ENCODE measurements at regions not wholly inside any gene's neighbourhood (a gene's known extent, or its start where the extent isn't known, plus 50 kb on each side); places are given as distances from the start of the nearest gene placed in this dataset.
A peak's percentile ranks its signal among the peaks of the same experiment; 100 is the strongest.

DNA sequence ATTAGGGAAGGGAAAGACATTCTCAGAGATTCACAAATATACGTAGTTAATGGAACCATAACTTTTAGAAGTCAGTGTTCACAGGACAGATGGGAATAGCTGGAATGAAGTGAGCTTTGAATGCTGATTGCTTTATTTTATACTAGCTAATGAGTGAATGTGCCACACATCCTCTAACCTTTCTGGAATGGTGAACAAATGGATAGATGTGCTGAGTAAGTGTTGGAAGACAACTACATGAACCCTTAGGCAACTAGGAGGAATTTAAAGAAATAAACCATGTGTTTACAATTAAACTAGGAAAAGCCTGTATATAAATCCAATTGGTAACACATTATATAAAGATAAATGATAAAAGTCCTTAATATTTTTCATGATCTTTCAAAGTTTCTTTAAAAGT is 91.6 kb upstream of the LIMCH1 start:
- H3K27me3 Mint-ChIP-seq (ENCODE audit: low read depth) = no peaks in the 10 kb centered on the region
- peaks cover 15% of the 10 kb centered on the region for H3K4me1 Mint-ChIP-seq
- H3K4me3 Mint-ChIP-seq = no peak overlapping the region
- peaks cover 2% of the 10 kb centered on the region for H3K36me3 Mint-ChIP-seq (ENCODE audit: low read depth)
- DNase-seq (ENCODE audit: low read depth, low spot score) = no peak
- TF ChIP-seq, protein P1, sequence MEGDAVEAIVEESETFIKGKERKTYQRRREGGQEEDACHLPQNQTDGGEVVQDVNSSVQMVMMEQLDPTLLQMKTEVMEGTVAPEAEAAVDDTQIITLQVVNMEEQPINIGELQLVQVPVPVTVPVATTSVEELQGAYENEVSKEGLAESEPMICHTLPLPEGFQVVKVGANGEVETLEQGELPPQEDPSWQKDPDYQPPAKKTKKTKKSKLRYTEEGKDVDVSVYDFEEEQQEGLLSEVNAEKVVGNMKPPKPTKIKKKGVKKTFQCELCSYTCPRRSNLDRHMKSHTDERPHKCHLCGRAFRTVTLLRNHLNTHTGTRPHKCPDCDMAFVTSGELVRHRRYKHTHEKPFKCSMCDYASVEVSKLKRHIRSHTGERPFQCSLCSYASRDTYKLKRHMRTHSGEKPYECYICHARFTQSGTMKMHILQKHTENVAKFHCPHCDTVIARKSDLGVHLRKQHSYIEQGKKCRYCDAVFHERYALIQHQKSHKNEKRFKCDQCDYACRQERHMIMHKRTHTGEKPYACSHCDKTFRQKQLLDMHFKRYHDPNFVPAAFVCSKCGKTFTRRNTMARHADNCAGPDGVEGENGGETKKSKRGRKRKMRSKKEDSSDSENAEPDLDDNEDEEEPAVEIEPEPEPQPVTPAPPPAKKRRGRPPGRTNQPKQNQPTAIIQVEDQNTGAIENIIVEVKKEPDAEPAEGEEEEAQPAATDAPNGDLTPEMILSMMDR (conservative IDR thresholded peaks at IDR 0.05) = no peak
- H3K9me3 Mint-ChIP-seq = no peaks in the 10 kb centered on the region
- H3K27ac Mint-ChIP-seq (ENCODE audit: unreplicated experiment) = no peak overlapping the region

DNA sequence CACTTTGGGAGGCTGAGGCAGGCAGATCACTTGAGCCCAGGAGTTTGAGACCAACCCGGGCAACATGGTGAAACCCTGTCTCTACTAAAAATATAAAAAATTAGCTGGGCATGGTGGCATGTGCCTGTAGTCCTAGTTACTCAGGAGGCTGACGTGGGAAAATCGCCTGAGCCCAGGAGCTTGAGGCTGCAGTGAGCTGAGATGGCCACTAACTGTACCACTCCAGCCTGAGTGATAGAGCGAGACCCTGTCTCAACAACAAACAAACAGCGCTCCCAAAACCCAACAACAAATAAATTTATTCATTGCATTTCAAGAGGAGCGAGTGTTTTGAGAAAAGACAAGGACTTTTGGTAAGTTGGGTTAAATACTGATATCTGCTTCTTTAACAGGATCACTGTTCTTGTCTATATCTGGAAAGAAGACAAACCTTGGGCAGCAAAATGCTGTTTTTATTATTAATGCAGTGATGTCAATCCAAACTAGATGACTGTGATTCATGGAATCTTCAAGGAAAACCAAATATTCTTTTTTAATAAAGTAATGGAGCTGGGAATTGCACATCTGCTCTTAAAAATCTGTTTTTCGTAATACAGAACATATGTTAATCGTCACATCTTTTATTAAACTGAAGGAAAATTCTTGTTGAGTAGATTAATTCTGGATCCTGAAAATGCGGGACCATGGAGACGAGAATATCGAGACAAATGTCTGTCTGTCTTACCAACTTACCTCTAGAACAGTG is 90.8 kb upstream of the LIMCH1 start:
- Mint-ChIP-seq H3K36me3 (ENCODE audit: low read depth) (peaks cover 2% of the 10 kb centered on the region), H3K4me3 (no peak overlapping the region), H3K27me3 (ENCODE audit: low read depth) (no peaks in the 10 kb centered on the region), H3K9me3 (no peaks in the 10 kb centered on the region), H3K4me1 (peaks cover 15% of the 10 kb centered on the region), H3K27ac (ENCODE audit: unreplicated experiment) (no peak overlapping the region)
- DNase-seq (ENCODE audit: low read depth, low spot score) = no peak
- TF ChIP-seq, protein P1 (conservative IDR thresholded peaks at IDR 0.05) = no peak

DNA sequence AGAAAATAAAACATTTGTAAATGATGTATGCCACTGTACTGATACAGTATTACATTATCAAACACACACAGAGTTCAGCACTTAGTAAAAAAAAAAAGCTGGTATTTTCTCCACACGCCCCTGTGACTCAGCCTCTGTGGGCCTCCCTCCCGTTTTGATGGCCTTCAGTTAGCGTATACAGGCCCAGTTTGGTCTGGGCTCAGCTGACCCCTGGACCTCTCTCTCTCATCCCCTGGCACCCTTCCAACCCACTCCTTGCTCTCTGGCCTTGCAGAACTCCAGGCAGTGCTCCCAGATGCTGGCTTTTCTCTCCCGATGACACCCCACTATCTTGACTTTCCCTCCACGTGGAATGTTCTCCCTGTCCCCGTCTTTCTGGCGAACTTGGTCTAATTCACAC is 89.0 kb upstream of the LIMCH1 start:
- Mint-ChIP-seq H3K27ac (ENCODE audit: unreplicated experiment) (no peak overlapping the region), H3K27me3 (ENCODE audit: low read depth) (no peaks in the 10 kb centered on the region), H3K4me3 (no peak overlapping the region), H3K4me1 (peaks cover 10% of the 10 kb centered on the region), H3K36me3 (ENCODE audit: low read depth) (peaks cover 2% of the 10 kb centered on the region), H3K9me3 (no peaks in the 10 kb centered on the region)
- no peak for DNase-seq (ENCODE audit: low read depth, low spot score)
- TF ChIP-seq, protein P1 (conservative IDR thresholded peaks at IDR 0.05) = no peak

DNA sequence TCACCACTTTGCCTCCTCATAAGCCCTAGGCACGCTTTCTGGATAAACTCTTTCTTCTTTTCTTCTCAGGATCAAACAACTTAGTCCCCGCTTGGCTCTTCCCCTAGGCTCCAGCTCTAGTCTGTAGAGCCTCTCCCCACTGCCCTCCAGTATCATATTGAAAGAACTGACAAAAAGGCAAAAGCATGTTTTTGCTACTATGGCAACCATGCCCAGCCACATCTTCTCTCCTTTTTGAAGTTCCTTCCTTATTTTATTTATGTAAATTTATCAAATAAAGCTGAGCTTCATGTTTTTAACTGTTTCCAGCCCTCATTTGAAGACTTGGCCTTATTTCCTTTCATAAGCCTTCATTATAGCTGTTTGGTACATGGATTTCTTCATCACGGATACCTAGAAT is 86.0 kb upstream of the LIMCH1 start:
- DNase-seq (ENCODE audit: low read depth, low spot score) = no peak
- H3K36me3 Mint-ChIP-seq (ENCODE audit: low read depth) = peaks cover 2% of the 10 kb centered on the region
- H3K9me3 Mint-ChIP-seq = no peaks in the 10 kb centered on the region
- no peak overlapping the region for H3K4me3 Mint-ChIP-seq
- H3K27me3 Mint-ChIP-seq (ENCODE audit: low read depth) = peaks cover 3% of the 10 kb centered on the region
- no peak overlapping the region for H3K27ac Mint-ChIP-seq (ENCODE audit: unreplicated experiment)
- H3K4me1 Mint-ChIP-seq = peaks cover 34% of the 10 kb centered on the region
- TF ChIP-seq, protein P1 (conservative IDR thresholded peaks at IDR 0.05) = no peak

DNA sequence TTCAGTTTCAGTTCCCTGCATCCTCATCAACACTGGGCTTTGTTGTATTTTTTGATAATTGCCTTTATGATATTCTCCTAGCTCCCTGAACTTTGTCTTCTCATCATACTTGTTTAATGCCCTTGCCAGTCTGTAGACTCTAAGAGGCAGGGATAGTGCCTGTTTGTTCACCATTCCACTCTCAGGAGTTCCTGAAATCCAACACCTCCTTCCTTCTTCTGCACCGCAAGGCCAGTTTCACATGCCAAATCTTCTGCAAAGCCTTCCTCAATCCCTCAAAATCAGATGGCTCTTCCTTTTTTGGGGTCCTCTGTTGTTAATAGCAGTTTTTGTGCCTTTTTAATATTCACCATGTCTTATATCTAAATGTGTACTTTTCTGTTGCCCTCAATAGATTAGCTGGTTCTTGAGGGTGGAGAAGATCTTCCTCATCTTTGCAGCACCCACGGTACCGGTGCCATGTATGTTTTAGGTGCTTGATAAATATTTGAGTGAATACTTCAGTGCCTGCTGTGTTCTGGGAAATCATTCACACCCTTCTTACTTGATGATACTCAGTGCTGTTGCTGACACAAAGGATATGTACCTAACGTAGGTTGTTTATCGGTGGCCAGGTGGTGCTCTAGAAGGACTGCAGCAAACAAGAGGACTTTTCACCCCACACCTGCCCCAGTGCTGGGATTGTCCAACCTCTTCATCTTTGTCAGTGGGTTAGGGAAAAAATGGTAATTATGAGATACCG is 85.3 kb upstream of the LIMCH1 start:
- Mint-ChIP-seq H3K36me3 (ENCODE audit: low read depth) (peaks cover 2% of the 10 kb centered on the region), H3K27ac (ENCODE audit: unreplicated experiment) (peak overlapping the region; percentile 40), H3K4me3 (no peak overlapping the region), H3K9me3 (no peaks in the 10 kb centered on the region), H3K27me3 (ENCODE audit: low read depth) (peaks cover 3% of the 10 kb centered on the region), H3K4me1 (peaks cover 37% of the 10 kb centered on the region)
- TF ChIP-seq, protein P1 (conservative IDR thresholded peaks at IDR 0.05) = no peak
- no peak for DNase-seq (ENCODE audit: low read depth, low spot score)

All from neural crest cell (in vitro differentiated cells).